B cell (primary cell): ENCODE measurements at regions not wholly inside any gene's neighbourhood (a gene's known extent, or its start where the extent isn't known, plus 50 kb on each side); places are given as distances from the start of the nearest gene placed in this dataset.

ENCODE experiments used
- CTCF ChIP-seq: fragments of 200-600 bp; IDR thresholded peaks from one replicate; pipeline ENCODE4 v1.8.0; 2022; ENCODE audit warnings: antibody characterized with exemption, mild to moderate bottlenecking
- EZH2 ChIP-seq: IDR thresholded peaks from 2 replicates; pipeline ENCODE4 v1.6.1; 2012; ENCODE audit warnings: borderline replicate concordance, low read depth, mild to moderate bottlenecking, moderate library complexity, low read length; ENCODE audit not compliant: insufficient read depth, poor library complexity, severe bottlenecking

GRCh38 chr12:34151019-34151418 is 128.7 kb downstream of the ALG10 start:
- TF ChIP-seq CTCF (no peak), EZH2 (no peak)
